ENCODE measurements at regions not wholly inside any gene's neighbourhood (a gene's known extent, or its start where the extent isn't known, plus 50 kb on each side); places are given as distances from the start of the nearest gene placed in this dataset.

DNA sequence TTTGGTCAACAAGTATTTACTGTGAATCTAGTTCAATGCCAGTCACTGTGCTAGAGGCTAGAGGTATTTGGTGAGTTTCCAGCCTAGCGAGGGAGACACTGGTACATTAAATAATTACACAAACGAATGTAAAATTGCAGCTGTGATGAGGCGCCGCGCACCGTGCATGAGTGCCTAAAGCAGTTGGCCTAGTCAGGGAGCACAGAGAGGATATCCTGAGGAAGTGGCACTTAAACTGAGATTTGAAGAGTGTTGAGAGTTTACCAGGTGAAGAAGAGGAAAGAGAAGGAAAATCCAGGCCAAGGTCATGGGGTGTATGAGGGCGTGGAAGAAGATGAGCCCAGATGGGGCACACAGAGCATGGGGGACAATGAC, 157.6 kb upstream of the NDUFV2 start:
- DNase-seq (ENCODE audit: low read depth, low spot score), result no peak

DNA sequence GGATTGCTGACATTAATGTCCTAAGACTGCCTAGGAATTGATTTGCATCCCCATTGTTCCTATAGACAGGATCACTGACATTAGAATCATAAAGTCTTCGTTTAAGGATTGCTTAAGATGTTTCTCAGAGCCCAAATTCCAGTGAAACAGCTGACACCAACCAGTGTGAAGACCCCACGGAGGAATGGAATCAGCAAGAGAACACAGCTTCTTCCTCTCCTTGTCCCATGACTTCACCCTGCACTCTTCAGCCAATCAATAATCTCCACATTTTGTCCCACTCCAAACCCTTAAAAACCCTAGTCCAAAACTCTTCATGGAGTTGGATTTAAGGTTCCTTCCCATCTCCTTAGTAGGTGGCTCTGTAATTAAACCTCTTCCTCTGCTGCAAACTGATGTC, 157.0 kb upstream of the NDUFV2 start:
- peak; percentile 24 for DNase-seq (ENCODE audit: low read depth, low spot score)

DNA sequence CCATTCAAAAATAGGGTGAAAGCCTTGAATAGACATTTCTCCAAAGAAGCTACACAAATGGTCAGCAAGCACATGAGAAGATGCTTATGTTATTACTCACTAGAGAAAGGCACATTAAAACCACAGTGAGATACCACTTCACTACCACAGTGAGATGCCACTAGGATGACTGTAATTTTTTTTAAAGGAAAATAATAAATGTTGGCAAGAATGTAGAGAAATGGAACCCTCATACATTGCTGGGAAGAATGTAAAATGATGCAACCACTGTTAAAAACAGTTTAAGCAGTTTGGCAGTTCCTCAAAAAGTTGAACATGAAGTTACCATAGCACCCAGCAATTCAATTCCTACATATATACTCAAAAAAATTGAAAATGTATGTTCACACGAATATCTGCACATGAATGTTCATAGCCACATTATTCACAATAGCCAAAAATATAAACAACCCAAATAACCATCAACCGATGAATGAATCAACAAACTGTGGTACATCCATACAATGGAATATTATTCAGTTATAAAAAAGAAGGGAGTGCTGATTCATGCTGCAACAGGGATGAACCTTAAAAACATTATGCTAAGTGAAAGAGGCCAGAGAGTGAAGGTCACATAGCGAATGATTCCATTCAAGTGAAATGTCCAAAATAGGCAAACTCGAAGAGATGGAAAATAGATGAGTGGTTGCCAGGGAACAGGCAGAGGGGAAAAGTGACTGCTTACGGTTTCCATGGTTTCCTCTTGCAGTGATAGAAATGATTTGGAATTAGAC, 156.2 kb upstream of the NDUFV2 start:
- DNase-seq (ENCODE audit: low read depth, low spot score), result peak; percentile 78

DNA sequence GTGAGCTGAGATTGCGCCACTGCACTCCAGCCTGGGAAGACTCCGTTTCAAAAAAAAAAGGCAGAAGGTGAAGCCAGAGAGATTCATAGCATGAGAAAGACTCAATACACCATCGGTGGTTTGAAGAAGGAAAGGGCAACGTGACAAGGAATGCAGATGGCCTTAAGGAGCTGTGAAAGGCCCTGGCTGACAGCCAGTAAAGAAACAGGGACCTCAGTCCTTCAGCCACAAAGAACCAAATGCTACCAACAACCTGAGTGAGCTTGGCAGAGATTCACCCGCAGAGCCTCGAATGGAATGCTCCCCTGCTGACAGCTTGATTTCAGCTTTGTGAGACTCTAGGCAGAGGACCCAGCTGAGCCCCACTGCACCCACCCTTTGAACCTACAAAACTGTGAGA, 154.9 kb upstream of the NDUFV2 start:
- peak; percentile 83 for DNase-seq (ENCODE audit: low read depth, low spot score)

DNA sequence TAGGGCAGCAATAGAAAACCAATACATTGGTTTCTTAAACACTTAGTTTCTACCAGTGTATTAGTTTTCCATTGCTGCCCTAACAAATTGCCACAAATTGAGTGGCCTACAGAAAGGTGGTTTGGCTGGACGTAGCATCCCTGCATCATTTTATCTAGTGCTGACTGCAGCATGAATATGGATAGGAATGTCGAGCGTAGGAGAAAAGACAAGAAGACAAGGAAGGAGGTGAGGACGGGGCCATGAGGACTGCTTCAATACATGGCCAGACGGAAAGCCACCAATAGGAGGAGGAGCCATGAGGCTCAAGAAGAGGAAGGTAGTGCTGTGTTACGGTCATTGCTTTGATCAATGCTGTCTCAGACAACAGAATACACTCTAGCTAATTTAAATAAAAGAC, 154.5 kb upstream of the NDUFV2 start:
- DNase-seq (ENCODE audit: low read depth, low spot score), result peak; percentile 40

DNA sequence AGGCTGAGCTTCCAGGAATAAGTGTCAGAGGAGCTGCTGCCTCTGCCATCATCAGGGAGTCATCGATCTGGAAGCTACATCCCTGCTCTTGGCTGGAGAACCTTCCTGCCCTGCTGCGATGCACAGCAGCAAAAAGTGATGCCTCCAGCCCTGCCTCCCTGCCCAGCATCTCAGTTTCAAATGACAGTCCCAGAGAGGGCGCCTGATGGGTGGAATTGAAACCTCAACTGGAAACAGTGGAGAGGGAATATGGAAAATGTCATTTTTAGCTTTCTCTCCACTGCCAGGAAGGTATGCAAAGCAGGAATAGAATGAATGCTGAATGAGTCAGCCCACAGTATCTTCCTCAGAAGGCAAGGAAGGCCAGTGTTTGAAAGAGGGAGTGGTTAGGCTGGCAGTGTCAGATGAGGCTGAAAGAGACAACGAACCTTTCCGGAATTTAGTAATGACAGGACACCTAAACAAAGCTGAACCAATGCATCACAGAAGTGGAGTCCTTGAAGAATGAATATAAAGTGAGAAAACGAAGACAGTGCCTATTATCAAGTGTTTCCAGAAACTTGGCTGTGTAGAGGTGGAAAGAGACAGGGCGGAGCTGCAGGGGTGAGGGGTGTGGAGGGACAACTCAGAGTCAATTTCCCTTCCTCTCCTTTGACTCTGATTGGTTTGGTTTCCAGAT, 153.9 kb upstream of the NDUFV2 start:
- DNase-seq (ENCODE audit: low read depth, low spot score), result peak; percentile 85

DNA sequence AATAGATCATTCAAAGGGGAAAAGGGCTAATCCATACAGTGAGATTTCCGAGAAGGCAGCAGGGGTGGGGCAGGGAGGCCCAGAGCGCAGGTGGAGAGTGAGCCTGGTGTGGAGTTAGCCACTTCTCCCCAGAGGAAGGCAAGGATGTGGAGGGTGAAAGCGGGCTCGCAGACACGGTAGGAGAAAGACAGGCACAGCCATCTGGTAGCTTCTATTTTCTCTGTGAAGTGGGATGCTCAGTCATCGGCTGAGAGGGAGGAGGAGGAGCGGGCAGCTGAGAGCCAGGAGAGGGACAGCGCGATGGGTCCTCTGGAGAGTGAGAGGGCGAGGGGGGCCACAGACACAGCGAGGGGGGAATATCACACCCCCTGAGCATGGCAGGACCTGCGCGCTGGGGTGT, 153.3 kb upstream of the NDUFV2 start:
- no peak for DNase-seq (ENCODE audit: low read depth, low spot score)

DNA sequence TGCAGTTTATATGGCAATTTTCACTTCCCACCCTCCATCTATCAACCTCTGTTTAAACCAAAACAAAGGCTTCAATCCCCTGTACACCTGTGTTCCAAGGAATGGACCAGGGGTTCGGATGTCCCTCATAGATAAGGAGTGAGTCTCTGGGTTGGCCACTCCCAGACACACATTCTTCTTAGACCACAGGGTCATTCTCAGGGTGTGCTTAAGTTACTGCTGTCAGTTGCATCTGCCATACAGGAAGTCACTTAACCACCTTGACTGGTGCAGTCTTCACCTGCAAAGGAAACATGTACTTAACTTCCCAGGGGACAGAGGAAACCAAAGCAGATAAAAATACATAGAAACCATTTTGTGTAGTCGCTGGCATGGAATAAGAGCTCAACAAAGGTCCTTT, 151.0 kb upstream of the NDUFV2 start:
- no peak for DNase-seq (ENCODE audit: low read depth, low spot score)

DNA sequence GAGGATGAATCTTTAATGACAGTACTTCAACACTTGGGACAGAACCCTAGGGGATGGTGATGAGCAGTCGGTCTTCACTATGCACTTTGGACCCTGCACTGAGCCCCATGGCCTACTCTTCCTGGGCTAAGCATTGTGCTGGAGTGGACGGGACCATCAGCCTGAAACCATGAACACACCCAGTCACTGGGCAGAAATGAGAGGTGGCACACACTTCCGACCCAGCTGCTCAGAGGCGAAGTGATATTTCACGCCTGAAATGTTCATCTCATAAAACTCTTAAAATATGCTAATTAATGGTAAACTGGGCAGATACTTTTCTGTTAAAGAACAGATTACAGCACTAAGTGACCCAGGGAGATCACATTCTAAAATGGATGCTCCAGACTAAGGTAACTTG, 150.3 kb upstream of the NDUFV2 start:
- DNase-seq (ENCODE audit: low read depth, low spot score), result no peak

DNA sequence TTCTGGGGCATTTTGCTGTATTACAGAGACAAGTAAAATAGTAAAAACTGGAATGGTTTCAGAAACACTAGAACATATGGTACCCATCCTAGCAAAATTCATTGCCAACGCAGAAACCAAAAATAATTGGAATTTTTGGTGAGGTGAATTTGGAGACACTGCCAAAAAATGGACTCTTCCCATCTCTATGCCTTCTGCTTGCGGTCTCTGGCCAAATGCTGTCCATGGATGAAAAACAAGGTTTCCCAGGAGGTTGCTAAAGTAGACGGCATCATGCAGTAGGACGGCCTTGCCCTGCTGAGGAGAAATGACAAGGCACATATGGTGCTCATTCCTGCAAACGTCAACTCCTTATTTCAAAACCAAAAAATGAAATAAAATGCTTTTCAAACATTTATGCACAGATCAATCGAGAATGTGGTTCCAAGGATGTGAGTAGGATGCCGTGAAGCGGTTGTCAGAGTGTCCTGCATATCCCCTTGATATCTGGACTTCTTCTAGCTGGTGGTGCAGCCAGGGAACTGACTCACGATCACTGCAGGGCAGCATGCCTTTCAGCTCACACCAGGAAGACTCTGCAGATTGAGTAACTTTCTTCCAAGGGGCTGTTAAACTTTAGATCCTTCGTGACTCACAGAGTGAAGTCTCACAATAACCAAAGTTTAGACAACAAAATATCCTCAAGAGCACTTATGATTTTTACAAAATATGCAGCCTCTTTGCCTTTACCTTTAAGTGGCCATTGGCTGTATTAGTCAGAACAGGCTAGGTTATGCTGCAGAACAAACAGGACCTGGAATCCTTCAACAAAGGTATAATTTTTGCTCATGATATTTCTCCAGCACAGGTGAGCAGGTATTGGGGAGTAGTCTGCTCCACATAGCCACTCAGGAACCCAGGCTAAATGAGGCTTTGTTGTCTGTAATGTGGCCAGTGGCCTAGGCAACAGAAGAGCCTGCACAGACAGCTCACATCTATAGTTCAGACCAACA, 149.4 kb upstream of the NDUFV2 start:
- DNase-seq (ENCODE audit: low read depth, low spot score), result no peak

DNA sequence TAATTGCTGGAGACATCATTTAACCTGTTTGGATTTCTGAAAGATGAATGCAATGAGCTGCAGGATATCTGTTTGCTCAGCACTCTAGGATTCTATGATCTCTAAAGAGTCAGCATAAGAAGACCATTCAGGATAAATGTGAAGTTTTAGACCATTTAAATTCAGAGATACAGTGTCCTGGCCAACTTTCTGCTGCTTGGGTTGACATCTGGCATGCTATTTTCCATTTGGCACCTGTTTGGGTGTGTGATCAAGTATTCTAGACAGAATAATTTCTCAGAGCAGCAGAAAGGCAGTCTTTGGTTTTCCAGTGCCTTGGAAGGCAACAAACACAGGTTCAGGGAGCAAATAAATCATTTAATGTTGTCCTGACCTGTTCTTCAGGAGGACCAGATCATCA, 144.8 kb upstream of the NDUFV2 start:
- DNase-seq (ENCODE audit: low read depth, low spot score), result no peak

DNA sequence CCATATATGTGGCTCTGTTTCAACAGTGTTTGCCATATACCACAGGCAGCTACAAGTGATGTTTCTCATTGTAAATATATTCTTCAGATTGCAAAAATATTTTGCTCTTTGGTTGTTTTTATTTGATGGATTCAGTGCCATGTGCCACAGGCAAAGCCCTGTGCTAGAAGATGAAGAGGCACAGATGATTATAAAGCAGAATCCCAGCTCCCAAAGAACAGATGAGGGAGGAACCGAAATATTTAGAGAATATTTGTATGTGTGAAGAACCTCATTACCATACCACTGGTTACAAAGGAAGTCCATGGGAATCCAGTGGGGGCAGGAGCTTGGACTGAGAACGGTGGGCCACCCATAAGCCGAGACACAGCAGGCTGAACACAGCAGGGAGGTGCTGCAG, 143.8 kb upstream of the NDUFV2 start:
- DNase-seq (ENCODE audit: low read depth, low spot score), result no peak

DNA sequence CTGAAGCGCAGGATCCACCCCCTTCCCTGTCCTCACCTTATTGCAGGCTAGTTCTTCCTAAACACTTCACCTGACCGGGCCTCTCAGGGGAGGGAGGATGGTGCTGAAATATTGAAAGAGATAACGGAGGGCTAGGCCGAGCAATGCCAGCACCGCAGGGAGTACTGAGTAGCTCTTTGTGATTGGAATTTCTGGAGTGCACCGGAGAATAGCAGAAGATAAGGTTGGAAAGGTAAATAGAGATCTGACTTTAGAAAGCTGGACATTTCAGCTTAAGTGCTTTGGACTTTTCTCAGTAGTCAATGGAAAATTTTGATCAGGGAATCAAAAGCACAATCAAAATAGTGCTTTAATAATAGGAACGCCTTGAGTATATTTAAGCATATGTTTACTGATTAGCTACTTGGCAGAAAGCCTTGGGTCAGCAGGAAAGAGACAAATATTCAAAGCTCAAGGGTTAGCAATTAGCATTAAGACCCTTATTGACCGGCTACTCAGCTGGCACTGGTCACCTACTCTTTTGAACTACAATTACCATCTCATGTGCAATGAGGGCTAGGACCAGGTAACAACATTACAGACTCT, 142.9 kb upstream of the NDUFV2 start:
- DNase-seq (ENCODE audit: low read depth, low spot score), result no peak

DNA sequence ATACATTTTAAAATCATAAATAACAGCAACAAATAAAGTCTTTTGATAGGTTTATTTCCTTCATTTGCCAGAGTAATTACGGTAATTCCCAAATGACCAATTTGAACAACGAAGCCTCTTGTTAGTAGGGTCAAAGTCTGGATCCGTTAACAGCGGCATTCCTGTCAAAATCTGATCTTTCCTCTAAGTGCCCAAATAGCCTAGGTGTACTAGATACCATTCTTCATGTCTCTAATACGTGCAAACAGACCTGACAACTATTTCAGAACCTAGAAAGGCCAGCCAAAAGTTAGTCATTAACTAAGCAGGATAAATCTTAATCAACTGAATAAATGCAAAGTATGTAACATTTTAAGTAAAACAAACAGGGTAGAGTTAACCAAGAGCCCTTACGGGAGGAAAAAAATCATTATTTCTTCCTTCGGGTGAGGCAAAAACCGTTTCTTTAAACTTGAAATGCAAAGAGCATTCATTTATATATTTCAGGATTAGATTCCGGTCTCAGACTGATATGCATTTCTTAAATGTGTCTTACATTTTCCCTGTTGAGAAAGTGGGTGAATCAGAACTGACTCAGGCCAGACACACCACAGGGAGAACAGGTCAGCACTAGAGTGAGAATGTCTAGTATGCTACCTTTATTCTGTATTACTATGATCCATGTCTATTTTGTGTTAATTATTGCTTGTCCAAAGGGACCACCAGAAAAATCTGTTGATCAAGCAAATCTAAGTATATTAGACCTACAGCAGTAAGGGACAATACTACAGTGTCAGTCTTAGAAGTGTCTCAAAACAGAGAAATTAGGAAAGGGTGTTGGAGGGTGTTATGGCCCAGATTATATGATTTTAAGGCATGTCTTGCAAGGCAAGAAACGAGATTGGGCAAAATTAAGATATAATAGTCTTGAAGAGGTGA, 141.5 kb upstream of the NDUFV2 start:
- DNase-seq (ENCODE audit: low read depth, low spot score), result peak; percentile 74

DNA sequence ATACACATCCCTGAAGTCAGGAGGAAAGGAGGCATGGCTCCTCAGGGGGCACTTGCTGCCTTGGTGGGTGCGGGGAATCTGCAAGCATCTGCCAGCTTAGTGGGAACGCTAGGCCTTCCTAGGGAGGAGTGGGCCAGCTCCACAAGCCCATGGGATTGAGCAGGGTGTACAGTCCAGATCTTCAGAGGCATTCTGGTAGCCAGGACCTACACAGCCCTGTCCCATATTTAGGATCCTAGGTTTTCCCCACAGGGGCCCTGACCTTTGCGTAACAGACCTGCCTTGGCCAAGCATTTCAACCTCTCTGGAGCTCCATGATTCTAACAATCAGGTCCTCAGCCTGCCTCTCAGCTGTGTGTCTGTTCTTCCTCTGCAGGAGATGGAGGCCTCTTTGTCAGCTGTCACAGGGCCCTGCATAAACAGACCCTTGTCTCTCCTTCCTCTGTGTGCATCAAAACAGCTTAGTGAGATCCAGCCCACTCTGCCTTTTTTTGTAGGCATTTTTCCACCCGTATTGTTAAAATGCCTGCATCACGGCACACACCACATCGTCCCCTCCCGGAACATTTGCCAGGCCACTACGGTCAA, 140.2 kb upstream of the NDUFV2 start:
- DNase-seq (ENCODE audit: low read depth, low spot score), result no peak

DNA sequence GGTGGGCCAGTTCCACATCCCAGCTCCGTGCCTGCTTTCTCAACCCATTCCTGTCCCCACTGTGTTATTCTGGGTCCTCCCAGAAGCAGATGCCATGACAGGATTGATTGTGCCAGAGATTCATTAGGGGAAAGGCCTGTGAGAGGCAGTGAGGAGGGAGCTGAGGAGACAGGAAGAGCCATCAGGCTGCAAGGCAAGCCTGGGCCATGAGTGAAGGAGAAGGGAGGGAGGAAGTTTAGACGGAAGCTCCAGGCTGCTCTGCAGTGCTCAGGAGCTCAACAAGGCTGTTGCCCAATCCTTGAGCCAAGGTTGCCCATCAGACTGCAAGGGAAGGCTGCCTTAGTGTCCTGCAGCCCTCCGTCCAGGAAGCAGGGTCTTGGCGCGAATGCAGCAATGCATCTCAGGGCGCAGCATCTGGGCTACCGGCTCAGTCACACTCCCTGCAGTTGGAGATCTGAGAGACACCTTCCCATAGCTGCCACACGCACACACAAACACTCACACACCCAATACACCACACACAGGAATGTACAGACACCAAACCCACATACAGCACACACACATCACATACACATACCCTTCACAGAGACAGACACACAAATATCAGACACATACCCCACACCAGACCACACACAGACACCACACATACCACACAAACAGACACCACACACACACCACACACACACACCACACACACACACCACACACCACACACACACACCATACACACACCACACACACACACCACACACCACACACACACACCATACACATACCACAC, 139.5 kb upstream of the NDUFV2 start:
- no peak for DNase-seq (ENCODE audit: low read depth, low spot score)

DNA sequence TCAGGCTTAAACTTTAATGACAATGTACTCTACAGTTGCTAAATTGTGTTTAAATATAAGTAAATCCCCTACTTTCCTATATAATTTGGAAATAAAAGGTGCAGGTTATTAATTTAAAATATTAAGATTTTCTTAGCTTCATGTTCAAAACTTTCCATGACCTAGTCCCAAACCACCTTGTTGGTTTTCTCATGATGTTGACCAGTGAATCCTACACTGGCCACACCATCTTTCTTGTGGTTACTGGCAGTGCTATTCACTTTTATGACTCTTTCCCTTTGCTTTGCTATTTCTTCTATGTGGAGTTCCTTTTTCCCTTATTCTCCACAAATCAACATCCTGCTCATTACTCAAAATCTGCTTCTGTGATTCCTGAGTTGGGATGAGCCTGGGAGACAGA, 138.6 kb upstream of the NDUFV2 start:
- DNase-seq (ENCODE audit: low read depth, low spot score), result no peak

DNA sequence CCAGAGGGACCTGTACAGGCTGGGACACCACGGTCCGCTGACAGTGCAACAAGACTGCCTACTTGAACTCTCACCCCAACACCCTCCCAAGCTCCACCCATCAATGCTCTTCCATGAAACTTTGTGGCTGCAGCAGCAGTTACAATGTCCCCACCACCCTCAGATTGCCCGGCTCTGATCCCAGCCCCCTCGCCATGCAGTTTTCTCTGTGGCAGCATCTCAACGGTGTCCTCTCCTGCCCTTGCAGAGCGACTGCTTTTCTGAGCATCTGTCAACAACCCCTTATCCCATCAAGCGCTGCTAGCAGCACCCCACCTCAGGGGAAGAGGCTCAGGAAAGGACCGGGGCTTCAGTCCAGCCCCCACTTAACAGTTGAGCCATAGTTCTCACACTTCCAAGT, 137.1 kb upstream of the NDUFV2 start:
- DNase-seq (ENCODE audit: low read depth, low spot score), result no peak

DNA sequence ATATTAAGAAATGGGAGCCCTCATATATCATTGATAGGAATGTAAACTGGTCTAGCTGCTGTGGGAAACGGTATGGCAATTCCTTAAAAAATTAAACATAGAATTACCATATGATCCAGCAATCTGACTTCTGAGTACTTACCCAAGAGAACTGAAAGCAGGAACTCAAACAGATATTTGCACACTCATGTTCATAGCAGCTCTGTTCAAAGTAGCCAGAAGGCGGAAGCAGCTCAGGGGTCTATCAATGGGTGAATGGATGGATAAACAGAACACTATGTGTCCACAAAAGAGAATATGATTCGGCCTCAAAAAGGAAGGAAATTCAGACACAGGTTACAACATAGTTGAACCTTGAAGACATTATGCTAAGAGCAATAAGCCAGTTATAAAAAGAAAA, 135.7 kb upstream of the NDUFV2 start:
- DNase-seq (ENCODE audit: low read depth, low spot score), result no peak

DNA sequence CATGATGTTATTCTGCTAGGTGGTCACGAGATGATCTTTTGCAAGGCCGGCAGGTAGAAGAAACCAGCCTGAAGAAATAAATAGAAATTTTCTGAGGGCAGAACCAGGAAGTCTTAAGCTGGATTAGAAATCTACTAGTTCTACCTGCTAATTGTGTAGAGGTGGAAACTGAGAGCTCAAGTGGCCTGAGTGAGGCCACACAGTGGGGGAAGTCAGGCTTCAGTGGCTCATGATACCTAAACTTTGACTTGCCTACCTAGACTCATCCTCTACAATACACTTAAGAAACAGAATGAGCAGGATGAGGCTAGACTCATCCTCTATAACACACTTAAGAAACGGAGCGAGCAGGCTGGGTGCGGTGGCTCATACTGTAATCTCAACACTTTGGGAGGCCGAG, 134.9 kb upstream of the NDUFV2 start:
- no peak for DNase-seq (ENCODE audit: low read depth, low spot score)
